HS-5 (cell line): ENCODE measurements at regions not wholly inside any gene's neighbourhood (a gene's known extent, or its start where the extent isn't known, plus 50 kb on each side); places are given as distances from the start of the nearest gene placed in this dataset.

ENCODE experiments used
- DNase-seq: peaks from one replicate; pipeline ENCODE4 v3.0.0-alpha.2; 2012; ENCODE audit warnings: low read depth

- no peak for DNase-seq
Observed at GRCh38 chr20:58017231-58017969, 211.1 kb downstream of the ANKRD60 start.

GRCh38 chr20:58016779-58017178 lies 211.7 kb downstream of the ANKRD60 start:
- DNase-seq: no peak

DNA sequence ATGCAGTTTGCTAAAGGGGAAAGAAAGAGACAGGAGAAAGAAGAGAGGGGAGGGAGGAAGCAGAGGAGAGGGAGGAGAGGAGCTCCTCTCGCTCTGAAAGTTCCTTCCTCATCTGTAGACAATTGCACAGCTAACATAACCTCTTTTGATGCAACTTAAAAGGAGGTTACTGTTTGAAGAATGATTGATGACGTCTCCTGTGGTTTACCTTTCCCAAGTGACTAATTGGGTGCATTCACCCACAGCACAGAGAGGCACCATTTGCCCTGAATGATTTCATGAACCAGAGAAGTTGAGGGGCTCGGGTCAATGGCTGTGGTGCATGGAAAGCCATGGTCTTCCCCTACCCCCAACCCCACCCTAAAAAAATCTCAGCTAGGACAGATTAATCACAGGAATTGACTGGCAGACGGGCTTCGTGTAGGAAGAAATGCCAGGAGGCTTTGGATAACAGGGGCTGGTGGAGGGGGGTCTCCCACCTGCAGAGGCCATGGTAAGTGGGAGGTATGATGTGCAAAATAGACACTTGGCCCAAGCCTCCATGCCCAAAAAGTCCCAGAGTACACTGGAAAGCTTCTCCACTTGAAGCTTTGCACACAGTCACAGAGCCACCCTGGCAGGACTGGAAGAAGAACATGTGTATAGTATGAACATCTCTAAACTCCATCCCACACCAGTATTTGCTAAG lies 213.7 kb downstream of the ANKRD60 start:
- no peak for DNase-seq

- no peak for DNase-seq
Observed at GRCh38 chr20:58012731-58013510, 215.5 kb downstream of the ANKRD60 start.

GRCh38 chr20:58011947-58012610 lies 216.4 kb downstream of the ANKRD60 start:
- no peak for DNase-seq

GRCh38 chr20:58011106-58011946 lies 217.1 kb downstream of the ANKRD60 start:
- no peak for DNase-seq

- no peak for DNase-seq
Observed at GRCh38 chr20:58010666-58011065, 217.8 kb downstream of the ANKRD60 start.

GRCh38 chr20:58010186-58010585 lies 218.3 kb downstream of the ANKRD60 start:
- DNase-seq: no peak

GRCh38 chr20:58008866-58009265 lies 219.6 kb downstream of the ANKRD60 start:
- no peak for DNase-seq

DNA sequence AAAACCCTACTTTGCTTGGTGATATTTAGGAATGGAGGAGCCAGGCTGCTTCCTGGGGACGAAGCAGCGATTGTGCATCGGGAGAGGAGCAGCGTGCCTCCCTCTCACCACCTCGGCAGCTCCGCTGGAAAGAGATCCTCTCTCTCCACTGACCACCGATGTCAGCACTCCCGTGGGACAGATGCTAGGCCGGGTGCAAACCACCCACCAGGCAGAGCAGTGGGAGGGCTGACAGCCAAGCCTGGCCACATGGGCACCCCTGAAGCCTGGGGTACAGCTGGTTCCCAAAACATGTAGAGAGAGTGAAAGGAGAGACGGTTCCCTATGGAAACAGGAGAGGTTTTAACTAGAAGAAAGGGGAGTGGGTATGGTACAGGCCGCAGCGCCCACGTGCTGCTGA lies 220.0 kb downstream of the ANKRD60 start:
- DNase-seq: no peak

DNA sequence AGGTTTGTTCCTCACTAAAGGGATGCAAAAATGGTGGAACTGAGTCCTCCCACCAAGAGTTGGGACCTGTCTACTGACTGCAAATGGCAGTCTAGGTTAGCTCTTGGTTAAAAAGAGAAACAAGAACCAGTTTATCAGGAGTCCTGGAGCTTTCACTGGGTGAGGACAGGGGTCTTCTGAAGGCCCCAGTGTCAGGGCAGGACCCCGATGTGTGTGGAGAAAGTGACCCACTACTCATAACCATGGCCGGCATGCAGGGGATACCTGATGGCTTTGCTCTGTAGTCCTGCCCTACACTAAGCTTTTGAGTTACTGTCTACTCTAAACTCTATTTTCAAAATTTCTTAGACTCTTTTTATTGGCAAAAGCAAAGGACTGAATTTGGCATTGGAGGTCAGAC lies 220.5 kb downstream of the ANKRD60 start:
- no peak for DNase-seq

GRCh38 chr20:58006346-58007316 lies 221.8 kb downstream of the ANKRD60 start:
- DNase-seq: no peak

DNA sequence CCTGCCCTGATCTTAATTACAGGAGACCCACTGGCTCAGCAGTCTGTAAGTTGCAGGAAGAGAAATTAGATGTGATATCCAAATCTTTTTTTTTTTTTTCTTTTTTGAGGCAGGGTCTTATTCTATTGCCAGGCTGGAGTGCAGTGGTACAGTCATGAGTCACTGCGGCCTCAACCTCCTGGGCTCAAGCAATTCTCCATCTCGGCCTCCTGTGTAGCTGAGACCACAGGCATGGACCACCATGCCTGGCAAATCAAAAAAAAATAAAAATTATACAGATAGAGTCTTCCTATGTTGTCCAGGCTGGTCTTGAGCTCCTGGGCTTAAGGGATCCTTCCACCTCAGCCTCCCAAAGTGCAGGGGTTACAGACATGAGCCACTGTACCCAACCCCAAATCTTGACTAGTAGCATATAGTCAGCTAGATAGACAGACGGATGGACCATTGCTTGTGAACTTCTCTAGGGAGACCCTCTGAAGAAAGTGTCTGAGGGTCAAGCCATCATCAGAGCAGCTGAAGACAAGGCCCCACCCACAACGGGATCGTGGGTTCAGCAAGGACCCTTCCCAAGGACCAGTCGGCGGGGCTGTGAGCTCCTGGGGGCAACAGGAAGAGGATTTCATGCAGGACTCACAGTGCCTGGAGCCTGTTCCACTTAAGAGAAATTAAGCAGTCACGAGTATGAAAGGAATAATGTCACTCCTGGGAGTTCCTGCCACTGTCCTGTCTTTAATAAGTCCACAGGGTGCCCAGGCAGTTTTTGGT lies 222.7 kb downstream of the ANKRD60 start:
- no peak for DNase-seq

DNA sequence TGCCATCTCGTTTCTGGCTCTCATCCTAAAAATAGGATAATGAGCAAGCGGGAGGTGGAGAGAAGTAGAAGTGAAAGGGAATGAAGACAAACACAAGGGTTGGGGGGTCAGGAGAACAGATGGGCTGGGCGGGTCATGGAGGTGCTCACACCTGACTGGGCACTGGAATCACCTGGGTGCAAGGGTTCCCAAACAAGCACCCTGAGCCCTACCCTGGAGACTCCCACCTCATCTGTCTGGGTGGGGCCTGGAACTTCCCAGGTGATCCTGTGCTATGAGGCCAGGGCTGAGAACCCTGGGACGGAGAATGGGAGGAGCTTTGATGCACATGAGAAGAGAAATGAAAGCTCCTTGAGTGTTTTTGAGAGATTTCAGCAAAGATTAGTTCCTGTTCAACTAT lies 223.6 kb downstream of the ANKRD60 start:
- no peak for DNase-seq

DNA sequence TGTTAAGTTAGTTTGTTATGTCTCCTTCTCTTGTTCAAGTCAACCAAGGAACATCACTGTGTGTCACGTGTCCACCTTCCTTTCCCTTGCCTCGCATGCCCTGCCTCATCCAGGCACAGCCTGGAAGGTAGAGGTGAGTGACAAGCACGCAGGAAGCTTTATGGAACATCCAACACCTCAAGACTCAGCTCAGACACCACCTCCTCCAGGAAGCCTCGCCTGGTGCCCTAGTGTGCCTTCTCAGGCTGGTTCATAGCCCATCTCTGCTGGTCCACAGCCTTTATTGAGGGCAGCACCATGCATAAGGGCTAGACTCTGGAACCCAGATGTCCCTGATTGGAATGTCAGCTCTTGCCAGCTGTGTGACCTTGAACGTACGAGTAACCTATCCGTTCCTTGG lies 224.3 kb downstream of the ANKRD60 start:
- no peak for DNase-seq

- no peak for DNase-seq
Observed at GRCh38 chr20:58003525-58003924, 224.9 kb downstream of the ANKRD60 start.

DNA sequence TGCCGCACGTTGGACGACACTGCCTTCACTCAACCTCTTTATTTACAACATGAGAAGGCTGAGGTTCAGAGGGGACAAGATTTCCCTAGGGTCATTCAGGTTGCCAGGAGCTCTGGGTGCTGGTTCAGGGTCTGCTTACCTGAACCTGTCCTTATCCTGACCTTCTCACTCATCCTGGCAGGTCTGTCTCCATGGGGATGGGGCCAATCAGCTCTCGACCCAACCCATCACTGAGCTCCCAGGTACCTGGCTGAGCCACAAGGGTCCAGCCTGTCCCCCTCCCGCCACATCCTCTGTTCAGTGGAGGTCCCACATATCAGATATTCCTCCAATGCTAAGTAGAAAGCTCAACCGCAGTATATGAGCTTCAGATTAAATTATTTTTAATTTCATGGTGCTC lies 225.6 kb downstream of the ANKRD60 start:
- no peak for DNase-seq

DNA sequence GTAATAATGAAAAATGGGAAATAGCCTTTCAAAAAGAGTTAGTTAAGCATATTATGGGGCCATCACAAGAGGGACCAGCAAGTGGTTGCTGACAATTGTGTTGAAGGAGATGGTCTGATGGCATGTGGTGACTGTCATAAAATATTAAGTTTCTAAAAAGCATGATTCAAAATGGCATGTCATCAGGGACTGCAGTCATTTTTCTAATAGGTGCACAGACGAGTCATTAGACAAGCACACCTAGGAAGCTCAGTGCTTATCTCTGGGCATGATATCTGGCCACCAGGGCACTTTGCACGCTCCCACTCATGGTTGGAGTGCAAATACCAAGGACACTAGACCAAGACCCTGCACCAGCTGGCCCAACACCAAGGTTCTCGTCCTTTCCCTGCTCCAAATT lies 226.5 kb downstream of the ANKRD60 start:
- DNase-seq: no peak

DNA sequence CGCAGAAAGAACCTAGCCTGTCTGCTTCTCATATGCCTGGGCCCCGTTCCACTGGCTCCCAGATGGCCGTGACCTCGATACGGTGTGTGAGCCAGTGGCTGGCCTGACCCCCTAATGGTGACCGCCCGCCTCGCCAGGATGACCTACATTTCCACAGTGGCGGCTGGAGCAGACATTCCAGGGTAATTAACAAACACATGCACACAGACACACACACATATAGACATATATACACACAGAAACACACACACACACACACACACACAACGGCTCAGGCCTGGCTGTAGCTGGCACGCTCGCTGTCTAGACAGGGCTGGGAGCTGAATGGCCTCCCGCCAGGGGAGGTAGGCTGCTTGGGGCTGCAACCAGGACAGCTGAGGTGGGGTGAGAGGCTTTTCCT lies 227.1 kb downstream of the ANKRD60 start:
- no peak for DNase-seq

GRCh38 chr20:58000861-58001260 lies 227.6 kb downstream of the ANKRD60 start:
- no peak for DNase-seq
